Neural progenitor cell (in vitro differentiated cells): ENCODE measurements at regions not wholly inside any gene's neighbourhood (a gene's known extent, or its start where the extent isn't known, plus 50 kb on each side); places are given as distances from the start of the nearest gene placed in this dataset.
"Not testable (repeated sequence)": the region's sequence is repeated elsewhere in the genome, so short reads cannot be mapped to it uniquely, and the experiment has no call there.

Experiments used
- CTCF ChIP-seq: fragments of 200-600 bp; sonication (generic); IDR thresholded peaks from 2 replicates; pipeline ENCODE4 v1.5.1; 2017; ENCODE audit warnings: antibody characterized with exemption, mild to moderate bottlenecking
- EZH2 ChIP-seq: fragments of 200-600 bp; sonication (generic); IDR thresholded peaks from 2 replicates; pipeline ENCODE4 v1.6.1; 2017; ENCODE audit warnings: antibody characterized with exemption, mild to moderate bottlenecking, moderate library complexity

- TF ChIP-seq EZH2, CTCF: not testable (repeated sequence)
Observed at GRCh38 chr13:18677403-18677802, 504.2 kb downstream of the TUBA3C start.
